SK-N-SH (cell line): ENCODE measurements at regions not wholly inside any gene's neighbourhood (a gene's known extent, or its start where the extent isn't known, plus 50 kb on each side); places are given as distances from the start of the nearest gene placed in this dataset.

ENCODE experiments used
- EP300 ChIP-seq, 2 experiments: IDR thresholded peaks; 2 replicates each; pipeline versions ENCODE4 v1.4.0 to v1.6.1; 2012; ENCODE audit warnings: borderline replicate concordance in 1 of 2, low read depth in 1 of 2, low read length in 1 of 2
- RAD21 ChIP-seq: IDR thresholded peaks from 2 replicates; pipeline ENCODE4 v1.6.1; 2012; ENCODE audit warnings: mild to moderate bottlenecking, low read length
- TCF12 ChIP-seq: IDR thresholded peaks from 2 replicates; pipeline ENCODE4 v1.4.0; 2012
- TF ChIP-seq, protein P1 (sequence below): fragments of 200-600 bp; sonication (generic); IDR thresholded peaks from 2 replicates; pipeline ENCODE4 v1.6.1; 2017; ENCODE audit warnings: antibody characterized with exemption, mild to moderate bottlenecking, moderate library complexity

DNA sequence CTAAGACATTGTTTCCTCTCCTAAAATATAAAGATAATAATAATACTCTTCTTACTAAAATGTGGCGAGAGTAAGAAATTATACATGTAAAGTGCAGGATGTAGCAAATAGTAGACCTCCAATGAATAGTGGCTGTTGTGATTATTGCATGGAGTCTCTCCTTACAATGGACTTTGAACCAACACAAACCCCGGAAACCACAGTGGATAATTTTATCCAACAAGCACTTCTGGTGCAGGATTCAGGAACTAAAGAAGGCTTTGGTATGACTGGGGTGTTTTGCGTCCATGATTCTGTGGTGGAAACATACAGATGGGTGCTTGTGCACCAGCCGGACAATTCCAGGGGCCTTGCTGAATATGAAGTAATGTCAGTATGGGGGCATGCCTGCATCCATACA is 146.4 kb upstream of the UBASH3B start:
- TF ChIP-seq, protein P1, sequence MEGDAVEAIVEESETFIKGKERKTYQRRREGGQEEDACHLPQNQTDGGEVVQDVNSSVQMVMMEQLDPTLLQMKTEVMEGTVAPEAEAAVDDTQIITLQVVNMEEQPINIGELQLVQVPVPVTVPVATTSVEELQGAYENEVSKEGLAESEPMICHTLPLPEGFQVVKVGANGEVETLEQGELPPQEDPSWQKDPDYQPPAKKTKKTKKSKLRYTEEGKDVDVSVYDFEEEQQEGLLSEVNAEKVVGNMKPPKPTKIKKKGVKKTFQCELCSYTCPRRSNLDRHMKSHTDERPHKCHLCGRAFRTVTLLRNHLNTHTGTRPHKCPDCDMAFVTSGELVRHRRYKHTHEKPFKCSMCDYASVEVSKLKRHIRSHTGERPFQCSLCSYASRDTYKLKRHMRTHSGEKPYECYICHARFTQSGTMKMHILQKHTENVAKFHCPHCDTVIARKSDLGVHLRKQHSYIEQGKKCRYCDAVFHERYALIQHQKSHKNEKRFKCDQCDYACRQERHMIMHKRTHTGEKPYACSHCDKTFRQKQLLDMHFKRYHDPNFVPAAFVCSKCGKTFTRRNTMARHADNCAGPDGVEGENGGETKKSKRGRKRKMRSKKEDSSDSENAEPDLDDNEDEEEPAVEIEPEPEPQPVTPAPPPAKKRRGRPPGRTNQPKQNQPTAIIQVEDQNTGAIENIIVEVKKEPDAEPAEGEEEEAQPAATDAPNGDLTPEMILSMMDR: no peak
- no peak for TF ChIP-seq TCF12
- TF ChIP-seq RAD21: no peak
- no peak for TF ChIP-seq EP300 (IDR thresholded peaks at IDR 0.05; ENCODE audit: borderline replicate concordance in 1 of 2, low read depth in 1 of 2, low read length in 1 of 2)
